OCI-LY7 (cell line): ENCODE measurements at regions not wholly inside any gene's neighbourhood (a gene's known extent, or its start where the extent isn't known, plus 50 kb on each side); places are given as distances from the start of the nearest gene placed in this dataset.

Source experiments
- BruUV-seq: library from RNA; stranded (reverse); fragments of 400-500 nt; replicated peaks from 2 replicates; lab custom pipeline; 2021; lab: Mats Ljungman, UMichigan
- CTCF ChIA-PET: fragments of 300-600 bp; sonication (Branson Sonifier 250); formaldehyde crosslinking; loops from one replicate; lab custom pipeline; 2022; ENCODE audit warnings: antibody characterized with exemption; ENCODE audit not compliant: unreplicated experiment; lab: Charles Lee
- POLR2A ChIA-PET: fragments of 300-600 bp; sonication (Branson Sonifier 250); formaldehyde crosslinking; loops from one replicate; lab custom pipeline; 2022; ENCODE audit warnings: antibody characterized with exemption; lab: Charles Lee
- DNase-seq: peaks from one replicate; pipeline ENCODE4 v3.0.0-alpha.2; 2015; ENCODE audit warnings: low spot score
- H2AFZ ChIP-seq: fragments of 200-600 bp; sonication (generic), shearing (Covaris generic); 2 replicates; pipeline ENCODE4 v1.6.1; 2014; ENCODE audit warnings: mild to moderate bottlenecking, antibody characterized with exemption, low read length, moderate library complexity
- H3K27ac ChIP-seq: fragments of 200-600 bp; sonication (generic); 2 replicates; pipeline ENCODE4 v1.5.1; 2014; ENCODE audit warnings: mixed run types, low read depth, mild to moderate bottlenecking, moderate library complexity, low read length, inconsistent platforms; ENCODE audit not compliant: poor library complexity, severe bottlenecking
- H3K36me3 ChIP-seq: fragments of 200-600 bp; sonication (generic); 2 replicates; pipeline ENCODE4 v1.6.1; 2014; ENCODE audit warnings: mild to moderate bottlenecking, antibody characterized with exemption, low read length, moderate library complexity, mixed read lengths; ENCODE audit not compliant: insufficient read depth
- H3K4me1 ChIP-seq: fragments of 200-600 bp; sonication (generic); 2 replicates; pipeline ENCODE4 v1.5.1; 2014; ENCODE audit warnings: mild to moderate bottlenecking, low read length; ENCODE audit not compliant: insufficient read depth, poor library complexity, severe bottlenecking
- H3K4me2 ChIP-seq: fragments of 200-600 bp; sonication (generic); 2 replicates; pipeline ENCODE4 v1.6.1; 2014; ENCODE audit warnings: mild to moderate bottlenecking, low read length
- H3K4me3 ChIP-seq: fragments of 200-600 bp; sonication (generic); 2 replicates; pipeline ENCODE4 v1.5.1; 2014; ENCODE audit warnings: mild to moderate bottlenecking, low read depth, low read length; ENCODE audit not compliant: poor library complexity, severe bottlenecking
- H3K79me2 ChIP-seq: fragments of 200-600 bp; sonication (generic); 2 replicates; pipeline ENCODE4 v1.6.1; 2016; ENCODE audit warnings: low read depth, mild to moderate bottlenecking, low read length, moderate library complexity, mixed read lengths; ENCODE audit not compliant: insufficient read depth
- H3K9me2 ChIP-seq: fragments of 200-600 bp; sonication (generic); 2 replicates; pipeline ENCODE4 v1.6.1; 2016; ENCODE audit warnings: mild to moderate bottlenecking, low read length, mixed read lengths; ENCODE audit not compliant: insufficient read depth
- H3K9me3 ChIP-seq: fragments of 200-600 bp; sonication (generic); 2 replicates; pipeline ENCODE4 v1.6.1; 2014; ENCODE audit warnings: mild to moderate bottlenecking, mixed run types, low read length, mixed read lengths
- H4K20me1 ChIP-seq: fragments of 200-600 bp; sonication (generic); 2 replicates; pipeline ENCODE4 v1.6.1; 2014; ENCODE audit warnings: mild to moderate bottlenecking, antibody characterized with exemption, low read length, moderate library complexity, mixed read lengths; ENCODE audit not compliant: insufficient read depth
- EZH2phosphoT487 ChIP-seq: fragments of 200-600 bp; sonication (generic); IDR thresholded peaks from 2 replicates; pipeline ENCODE4 v1.6.1; 2018; ENCODE audit warnings: low read depth, borderline replicate concordance, mild to moderate bottlenecking, mixed run types, antibody characterized with exemption, low read length, moderate library complexity, mixed read lengths
- intact Hi-C: fragments of 100-400 bp; cut with micrococcal nuclease; formaldehyde crosslinking; loops from one replicate; pipeline ENCODE4 v1.10.0; 2022; ENCODE audit not compliant: unreplicated experiment
- TF ChIP-seq, protein P1 (sequence below): fragments of 200-600 bp; sonication (generic); conservative IDR thresholded peaks from 2 replicates; pipeline ENCODE4 v1.5.1; 2014; ENCODE audit warnings: mild to moderate bottlenecking, antibody characterized with exemption, low read length, moderate library complexity, mixed read lengths

DNA sequence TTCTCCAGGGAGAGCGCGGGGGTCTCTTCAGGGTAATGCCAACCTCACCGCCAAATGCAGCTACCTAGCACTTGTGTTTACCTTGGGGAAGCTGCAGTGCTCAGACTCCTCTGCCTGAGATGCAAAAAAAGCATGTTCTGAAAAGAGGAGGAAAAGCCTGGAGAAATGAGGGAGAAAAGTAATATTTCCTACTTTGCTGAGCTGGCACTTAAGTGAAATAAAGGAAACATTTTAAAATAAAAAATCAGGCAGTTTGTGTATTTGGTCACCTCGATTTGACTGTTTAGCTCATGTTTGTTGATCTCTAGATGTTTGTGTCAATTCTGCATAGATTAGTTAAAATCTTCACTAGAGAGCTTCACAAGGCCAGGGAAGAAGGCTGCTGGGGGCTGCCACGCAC lies 487.2 kb downstream of the QKI start:
- Histone ChIP-seq H2AFZ (no peak overlapping the region), H3K9me2 (no peaks in the 10 kb centered on the region), H3K79me2 (no peaks in the 10 kb centered on the region), H3K27ac (no peak overlapping the region), H3K4me3 (no peak overlapping the region), H3K36me3 (no peaks in the 10 kb centered on the region), H3K9me3 (no peaks in the 10 kb centered on the region), H3K4me1 (no peaks in the 10 kb centered on the region), H4K20me1 (no peaks in the 10 kb centered on the region), H3K4me2 (no peak overlapping the region)
- DNase-seq, result no peak
- no TSS peak for BruUV-seq
- TF ChIP-seq, protein P1, sequence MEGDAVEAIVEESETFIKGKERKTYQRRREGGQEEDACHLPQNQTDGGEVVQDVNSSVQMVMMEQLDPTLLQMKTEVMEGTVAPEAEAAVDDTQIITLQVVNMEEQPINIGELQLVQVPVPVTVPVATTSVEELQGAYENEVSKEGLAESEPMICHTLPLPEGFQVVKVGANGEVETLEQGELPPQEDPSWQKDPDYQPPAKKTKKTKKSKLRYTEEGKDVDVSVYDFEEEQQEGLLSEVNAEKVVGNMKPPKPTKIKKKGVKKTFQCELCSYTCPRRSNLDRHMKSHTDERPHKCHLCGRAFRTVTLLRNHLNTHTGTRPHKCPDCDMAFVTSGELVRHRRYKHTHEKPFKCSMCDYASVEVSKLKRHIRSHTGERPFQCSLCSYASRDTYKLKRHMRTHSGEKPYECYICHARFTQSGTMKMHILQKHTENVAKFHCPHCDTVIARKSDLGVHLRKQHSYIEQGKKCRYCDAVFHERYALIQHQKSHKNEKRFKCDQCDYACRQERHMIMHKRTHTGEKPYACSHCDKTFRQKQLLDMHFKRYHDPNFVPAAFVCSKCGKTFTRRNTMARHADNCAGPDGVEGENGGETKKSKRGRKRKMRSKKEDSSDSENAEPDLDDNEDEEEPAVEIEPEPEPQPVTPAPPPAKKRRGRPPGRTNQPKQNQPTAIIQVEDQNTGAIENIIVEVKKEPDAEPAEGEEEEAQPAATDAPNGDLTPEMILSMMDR, result no peak
- no peak for TF ChIP-seq EZH2phosphoT487
- ChIA-PET CTCF (no interaction called here), POLR2A (interaction anchor here (0.7 to 0.9 kb wide), 3 partner anchors 24 to 788 kb away, joined by 3 to 9 read pairs (median 4); no protein-coding TSS in a partner anchor)
- intact Hi-C loops, result no loop called here

DNA sequence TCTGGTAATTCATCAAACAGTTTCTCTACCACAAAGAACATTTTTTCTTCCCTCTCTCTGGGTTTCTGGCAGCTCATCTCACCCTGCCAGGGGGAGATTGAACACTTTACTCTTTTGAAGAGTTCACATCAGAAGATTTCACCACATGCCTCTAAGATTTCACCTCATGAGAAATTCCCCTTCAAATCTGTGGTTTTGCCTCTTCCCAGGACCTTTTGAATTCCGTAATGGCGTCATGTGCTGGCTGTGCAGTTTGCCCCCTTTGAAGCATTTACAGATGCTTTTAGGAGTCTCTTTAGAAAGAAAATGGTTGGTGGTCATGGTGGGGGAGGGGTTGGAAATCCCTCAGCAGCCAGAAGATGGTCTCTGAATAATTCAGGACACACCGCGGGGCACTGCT lies 486.1 kb downstream of the QKI start:
- intact Hi-C loops, result no loop called here
- no peak for TF ChIP-seq EZH2phosphoT487
- TF ChIP-seq, protein P1, result no peak
- H3K79me2 ChIP-seq, result no peaks in the 10 kb centered on the region
- no peaks in the 10 kb centered on the region for H3K9me2 ChIP-seq
- H3K4me1 ChIP-seq, result no peaks in the 10 kb centered on the region
- no peak overlapping the region for H3K4me2 ChIP-seq
- DNase-seq, result no peak
- no TSS peak for BruUV-seq
- no peaks in the 10 kb centered on the region for H3K9me3 ChIP-seq
- H4K20me1 ChIP-seq, result no peaks in the 10 kb centered on the region
- H3K4me3 ChIP-seq, result no peak overlapping the region
- CTCF ChIA-PET, result no interaction called here
- no peak overlapping the region for H3K27ac ChIP-seq
- no peaks in the 10 kb centered on the region for H3K36me3 ChIP-seq
- no peak overlapping the region for H2AFZ ChIP-seq
- POLR2A ChIA-PET, result interaction anchor here (0.6 kb wide), 1 partner anchor 11 kb away, joined by 3 read pairs; no protein-coding TSS in a partner anchor

DNA sequence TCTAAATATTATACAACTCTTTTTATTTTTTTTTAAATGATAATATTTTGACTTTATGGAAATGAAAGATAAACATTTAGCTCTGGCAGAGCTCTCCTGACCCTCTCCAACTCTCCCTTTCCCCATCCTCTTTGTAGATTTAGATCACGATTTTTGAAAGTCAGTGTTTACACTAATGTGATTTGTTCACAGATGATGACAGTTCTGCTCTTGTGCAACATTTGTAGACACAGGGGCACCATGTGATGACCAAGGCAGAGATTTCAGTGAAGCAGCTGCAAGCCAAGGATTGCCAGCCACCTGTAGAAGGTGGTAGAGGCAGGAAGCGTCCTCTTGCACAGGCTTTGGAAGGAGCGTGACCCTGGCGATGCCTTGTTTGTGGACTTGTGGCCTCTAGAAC lies 483.2 kb downstream of the QKI start:
- Histone ChIP-seq H3K9me3 (no peaks in the 10 kb centered on the region), H3K36me3 (no peaks in the 10 kb centered on the region), H3K4me1 (no peaks in the 10 kb centered on the region), H3K4me2 (no peak overlapping the region), H3K79me2 (no peaks in the 10 kb centered on the region), H2AFZ (no peak overlapping the region), H3K9me2 (no peaks in the 10 kb centered on the region), H4K20me1 (no peaks in the 10 kb centered on the region), H3K27ac (no peak overlapping the region), H3K4me3 (no peak overlapping the region)
- TF ChIP-seq, protein P1, result no peak
- no peak for TF ChIP-seq EZH2phosphoT487
- ChIA-PET CTCF (no interaction called here), POLR2A (no interaction called here)
- DNase-seq, result no peak
- intact Hi-C loops, result no loop called here
- BruUV-seq, result no TSS peak
